ENCODE measurements at regions not wholly inside any gene's neighbourhood (a gene's known extent, or its start where the extent isn't known, plus 50 kb on each side); places are given as distances from the start of the nearest gene placed in this dataset.

GRCh38 chr4:33518856-33519255 lies 2725.5 kb downstream of the ARAP2 start:
- TF ChIP-seq GATA2 (IDR thresholded peaks at IDR 0.05; ENCODE audit: low read depth, low read length) = no peak
- TF ChIP-seq GATA3 (IDR thresholded peaks at IDR 0.05; ENCODE audit: low read depth, low read length) = no peak

Measured in SH-SY5Y (cell line).